Loucy (cell line): ENCODE measurements at regions not wholly inside any gene's neighbourhood (a gene's known extent, or its start where the extent isn't known, plus 50 kb on each side); places are given as distances from the start of the nearest gene placed in this dataset.

Source experiments
- H2AFZ ChIP-seq: fragments of 200-600 bp; sonication (generic); 2 replicates; pipeline ENCODE4 v1.6.0; 2016; ENCODE audit warnings: antibody characterized with exemption, mild to moderate bottlenecking, low read length, moderate library complexity
- H3F3A ChIP-seq: fragments of 200-600 bp; 2 replicates; pipeline ENCODE4 v1.6.0; 2016; ENCODE audit warnings: antibody characterized with exemption, low read depth, mild to moderate bottlenecking
- H3K27me3 ChIP-seq: fragments of 200-600 bp; sonication (generic); 2 replicates; pipeline ENCODE4 v1.6.1; 2014; ENCODE audit warnings: low read length, mild to moderate bottlenecking; ENCODE audit not compliant: insufficient read depth, poor library complexity, severe bottlenecking
- H3K36me3 ChIP-seq: fragments of 200-600 bp; sonication (generic); 2 replicates; pipeline ENCODE4 v1.6.1; 2016; ENCODE audit warnings: low read length; ENCODE audit not compliant: insufficient read depth
- H3K4me1 ChIP-seq: fragments of 200-600 bp; sonication (generic); 2 replicates; pipeline ENCODE4 v1.5.1; 2014; ENCODE audit warnings: low read length, mild to moderate bottlenecking; ENCODE audit not compliant: insufficient read depth, poor library complexity, severe bottlenecking
- H3K4me2 ChIP-seq: fragments of 200-600 bp; sonication (generic); 2 replicates; pipeline ENCODE4 v1.6.0; 2014; ENCODE audit warnings: antibody characterized with exemption, low read length, low read depth, mild to moderate bottlenecking; ENCODE audit not compliant: poor library complexity, severe bottlenecking
- H3K4me3 ChIP-seq: fragments of 200-600 bp; sonication (generic); 2 replicates; pipeline ENCODE4 v1.5.1; 2014; ENCODE audit warnings: low read length, mild to moderate bottlenecking, mixed read lengths; ENCODE audit not compliant: poor library complexity, severe bottlenecking
- H3K79me2 ChIP-seq: fragments of 200-600 bp; sonication (generic); 2 replicates; pipeline ENCODE4 v1.6.1; 2014; ENCODE audit warnings: low read length; ENCODE audit not compliant: insufficient read depth
- H3K9ac ChIP-seq: fragments of 200-600 bp; sonication (generic); 2 replicates; pipeline ENCODE4 v1.6.0; 2014; ENCODE audit warnings: mild to moderate bottlenecking, low read depth, low read length, moderate library complexity; ENCODE audit not compliant: poor library complexity, severe bottlenecking
- H3K9me2 ChIP-seq: fragments of 200-600 bp; sonication (generic); replicated peaks from 2 replicates; pipeline ENCODE4 v1.6.1; 2016; ENCODE audit warnings: low read depth, low read length, mixed read lengths
- H3K9me3 ChIP-seq: fragments of 200-600 bp; sonication (generic); 2 replicates; pipeline ENCODE4 v1.6.1; 2014; ENCODE audit warnings: mild to moderate bottlenecking, antibody characterized with exemption, low read length, low read depth; ENCODE audit not compliant: insufficient read depth
- H4K20me1 ChIP-seq: fragments of 200-600 bp; sonication (generic); 2 replicates; pipeline ENCODE4 v1.6.0; 2014; ENCODE audit warnings: antibody characterized with exemption, low read length, mild to moderate bottlenecking; ENCODE audit not compliant: insufficient read depth, poor library complexity, severe bottlenecking
- CTCF ChIP-seq: fragments of 200-600 bp; sonication (generic); conservative IDR thresholded peaks from 2 replicates; pipeline ENCODE4 v1.5.1; 2014; ENCODE audit warnings: mild to moderate bottlenecking, antibody characterized with exemption, low read length
- EZH2phosphoT487 ChIP-seq: fragments of 200-600 bp; IDR thresholded peaks from 2 replicates; pipeline ENCODE4 v1.6.1; 2018; ENCODE audit warnings: antibody characterized with exemption, mild to moderate bottlenecking, moderate library complexity, borderline replicate concordance

GRCh38 chr21:31414263-31415000, 70.4 kb upstream of the TIAM1 start:
- Histone ChIP-seq H4K20me1 (no peaks in the 10 kb centered on the region), H3K27me3 (no peaks in the 10 kb centered on the region), H3K9ac (no peak overlapping the region), H3K79me2 (peaks cover 26% of the 10 kb centered on the region), H3K4me3 (no peak overlapping the region), H3K4me1 (peaks cover 29% of the 10 kb centered on the region), H3K9me2 (no peaks in the 10 kb centered on the region), H3K9me3 (no peaks in the 10 kb centered on the region), H2AFZ (no peak overlapping the region), H3K4me2 (no peak overlapping the region), H3K36me3 (no peaks in the 10 kb centered on the region), H3F3A (no peaks in the 10 kb centered on the region)
- no peak for TF ChIP-seq CTCF
- no peak for TF ChIP-seq EZH2phosphoT487

- Histone ChIP-seq H3K36me3 (no peaks in the 10 kb centered on the region), H3K9me3 (no peaks in the 10 kb centered on the region), H3F3A (no peaks in the 10 kb centered on the region), H3K4me3 (no peak overlapping the region), H3K9me2 (no peaks in the 10 kb centered on the region), H3K4me1 (peaks cover 30% of the 10 kb centered on the region), H3K27me3 (no peaks in the 10 kb centered on the region), H2AFZ (no peak overlapping the region), H3K79me2 (peaks cover 30% of the 10 kb centered on the region), H4K20me1 (no peaks in the 10 kb centered on the region), H3K9ac (no peak overlapping the region), H3K4me2 (no peak overlapping the region)
- no peak for TF ChIP-seq CTCF
Observed at GRCh38 chr21:31413698-31414097, 69.6 kb upstream of the TIAM1 start.

- Histone ChIP-seq H3K4me1 (peaks cover 47% of the 10 kb centered on the region), H2AFZ (no peak overlapping the region), H3K4me3 (peak overlapping the region; percentile 68), H3K9me3 (no peaks in the 10 kb centered on the region), H3K9ac (peak overlapping the region; percentile 64), H3K36me3 (no peaks in the 10 kb centered on the region), H4K20me1 (no peaks in the 10 kb centered on the region), H3K9me2 (no peaks in the 10 kb centered on the region), H3K79me2 (peaks cover 30% of the 10 kb centered on the region), H3F3A (no peaks in the 10 kb centered on the region), H3K27me3 (no peaks in the 10 kb centered on the region), H3K4me2 (peak overlapping the region; percentile 82)
- TF ChIP-seq CTCF (no peak; the same call in 1 of the 2 replicates), EZH2phosphoT487 (no peak)
Observed at GRCh38 chr21:31410499-31411131, 66.6 kb upstream of the TIAM1 start.
